OCI-LY1 (cell line): ENCODE measurements at regions not wholly inside any gene's neighbourhood (a gene's known extent, or its start where the extent isn't known, plus 50 kb on each side); places are given as distances from the start of the nearest gene placed in this dataset.
"Not testable (repeated sequence)": the region's sequence is repeated elsewhere in the genome, so short reads cannot be mapped to it uniquely, and the experiment has no call there.

Source experiments
- H2AFZ ChIP-seq: fragments of 200-600 bp; sonication (generic), shearing (Covaris generic); 2 replicates; pipeline ENCODE4 v1.6.0; 2014; ENCODE audit warnings: antibody characterized with exemption, mild to moderate bottlenecking, low read length
- H3F3A ChIP-seq: fragments of 200-600 bp; sonication (generic), shearing (Covaris generic); 2 replicates; pipeline ENCODE4 v1.6.0; 2014; ENCODE audit warnings: mild to moderate bottlenecking, antibody characterized with exemption, low read length, moderate library complexity; ENCODE audit not compliant: insufficient read depth
- H3K27ac ChIP-seq: fragments of 200-600 bp; sonication (generic); 2 replicates; pipeline ENCODE4 v1.5.1; 2014; ENCODE audit warnings: low read length, mixed run types, mild to moderate bottlenecking, low read depth; ENCODE audit not compliant: poor library complexity, severe bottlenecking
- H3K27me3 ChIP-seq: fragments of 200-600 bp; sonication (generic); 2 replicates; pipeline ENCODE4 v1.6.0; 2014; ENCODE audit warnings: antibody characterized with exemption, mild to moderate bottlenecking, low read length, moderate library complexity; ENCODE audit not compliant: insufficient read depth
- H3K36me3 ChIP-seq: fragments of 200-600 bp; sonication (generic); 2 replicates; pipeline ENCODE4 v1.6.1; 2014; ENCODE audit warnings: mild to moderate bottlenecking, antibody characterized with exemption, low read length, moderate library complexity, mixed read lengths; ENCODE audit not compliant: insufficient read depth
- H3K4me1 ChIP-seq: fragments of 200-600 bp; sonication (generic); 2 replicates; pipeline ENCODE4 v1.5.1; 2014; ENCODE audit warnings: mild to moderate bottlenecking, low read length, moderate library complexity; ENCODE audit not compliant: insufficient read depth, severe bottlenecking
- H3K4me2 ChIP-seq: fragments of 200-600 bp; sonication (generic), shearing (Covaris generic); 2 replicates; pipeline ENCODE4 v1.6.1; 2014; ENCODE audit warnings: low read length
- H3K4me3 ChIP-seq: fragments of 200-600 bp; sonication (generic); 2 replicates; pipeline ENCODE4 v1.5.1; 2014; ENCODE audit warnings: low read length, low read depth, mild to moderate bottlenecking, mixed read lengths; ENCODE audit not compliant: poor library complexity, severe bottlenecking
- H3K79me2 ChIP-seq: fragments of 200-600 bp; shearing (Covaris generic); 2 replicates; pipeline ENCODE4 v1.6.1; 2016; ENCODE audit warnings: mixed run types, low read length, mixed read lengths; ENCODE audit not compliant: insufficient read depth
- H3K9ac ChIP-seq: fragments of 200-600 bp; sonication (generic), shearing (Covaris generic); 2 replicates; pipeline ENCODE4 v1.6.1; 2014; ENCODE audit warnings: mild to moderate bottlenecking, low read length, mixed read lengths
- H3K9me2 ChIP-seq: fragments of 200-600 bp; sonication (generic), shearing (Covaris generic); 2 replicates; pipeline ENCODE4 v1.6.1; 2014; ENCODE audit warnings: low read depth, mild to moderate bottlenecking, low read length, mixed read lengths
- H3K9me3 ChIP-seq: fragments of 200-600 bp; shearing (Covaris generic); 2 replicates; pipeline ENCODE4 v1.6.1; 2014; ENCODE audit warnings: low read length, mixed read lengths
- H4K20me1 ChIP-seq: fragments of 200-600 bp; sonication (generic), shearing (Covaris generic); 2 replicates; pipeline ENCODE4 v1.6.0; 2016; ENCODE audit warnings: mild to moderate bottlenecking, low read length; ENCODE audit not compliant: insufficient read depth
- EZH2 ChIP-seq: fragments of 200-600 bp; sonication (generic), shearing (Covaris generic); IDR thresholded peaks from 2 replicates; pipeline ENCODE4 v1.8.0; 2017; ENCODE audit warnings: borderline replicate concordance, mixed run types, mild to moderate bottlenecking, antibody characterized with exemption, low read length, moderate library complexity, mixed read lengths
- TF ChIP-seq, protein P1 (sequence below): fragments of 200-600 bp; sonication (generic), shearing (Covaris generic); IDR thresholded peaks from 2 replicates; pipeline ENCODE4 v1.5.1; 2017; ENCODE audit warnings: mild to moderate bottlenecking, antibody characterized with exemption, low read length, moderate library complexity, mixed read lengths

- H3K4me1 ChIP-seq = no peaks in the 10 kb centered on the region
- no peaks in the 10 kb centered on the region for H3K9me2 ChIP-seq
- H3K79me2 ChIP-seq = no peaks in the 10 kb centered on the region
- H3K27me3 ChIP-seq = no peaks in the 10 kb centered on the region
- no peaks in the 10 kb centered on the region for H3K36me3 ChIP-seq
- no peak overlapping the region for H2AFZ ChIP-seq
- no peaks in the 10 kb centered on the region for H3K9me3 ChIP-seq
- no peak overlapping the region for H3K9ac ChIP-seq
- H3K4me2 ChIP-seq = no peak overlapping the region
- H4K20me1 ChIP-seq = no peaks in the 10 kb centered on the region
- H3K4me3 ChIP-seq = no peak overlapping the region
- no peaks in the 10 kb centered on the region for H3F3A ChIP-seq
- no peak for TF ChIP-seq EZH2
- TF ChIP-seq, protein P1, sequence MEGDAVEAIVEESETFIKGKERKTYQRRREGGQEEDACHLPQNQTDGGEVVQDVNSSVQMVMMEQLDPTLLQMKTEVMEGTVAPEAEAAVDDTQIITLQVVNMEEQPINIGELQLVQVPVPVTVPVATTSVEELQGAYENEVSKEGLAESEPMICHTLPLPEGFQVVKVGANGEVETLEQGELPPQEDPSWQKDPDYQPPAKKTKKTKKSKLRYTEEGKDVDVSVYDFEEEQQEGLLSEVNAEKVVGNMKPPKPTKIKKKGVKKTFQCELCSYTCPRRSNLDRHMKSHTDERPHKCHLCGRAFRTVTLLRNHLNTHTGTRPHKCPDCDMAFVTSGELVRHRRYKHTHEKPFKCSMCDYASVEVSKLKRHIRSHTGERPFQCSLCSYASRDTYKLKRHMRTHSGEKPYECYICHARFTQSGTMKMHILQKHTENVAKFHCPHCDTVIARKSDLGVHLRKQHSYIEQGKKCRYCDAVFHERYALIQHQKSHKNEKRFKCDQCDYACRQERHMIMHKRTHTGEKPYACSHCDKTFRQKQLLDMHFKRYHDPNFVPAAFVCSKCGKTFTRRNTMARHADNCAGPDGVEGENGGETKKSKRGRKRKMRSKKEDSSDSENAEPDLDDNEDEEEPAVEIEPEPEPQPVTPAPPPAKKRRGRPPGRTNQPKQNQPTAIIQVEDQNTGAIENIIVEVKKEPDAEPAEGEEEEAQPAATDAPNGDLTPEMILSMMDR = no peak
- H3K27ac ChIP-seq = no peak overlapping the region
Measured at GRCh38 chr3:5358911-5359310, 171.4 kb downstream of the EDEM1 start.

DNA sequence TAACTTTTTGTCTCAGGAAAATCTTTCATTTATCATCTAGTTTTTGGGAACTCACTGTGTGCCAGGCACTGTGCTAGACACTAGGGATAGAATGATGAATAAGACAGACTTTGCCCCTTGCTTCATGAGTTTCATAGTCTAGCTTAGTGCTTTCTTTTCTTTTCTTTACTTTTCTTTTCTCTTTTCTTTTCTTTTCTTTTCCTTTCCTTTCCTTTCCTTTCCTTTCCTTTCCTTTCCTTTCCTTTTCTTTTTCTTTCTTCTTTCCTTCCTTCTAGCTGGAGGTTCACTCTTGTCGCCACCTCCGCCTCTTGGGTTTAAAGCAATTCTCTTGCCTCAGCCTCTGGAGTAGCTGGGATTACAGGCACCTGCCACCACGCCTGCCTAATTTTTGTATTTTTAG lies 172.9 kb downstream of the EDEM1 start:
- no peaks in the 10 kb centered on the region for H3K4me1 ChIP-seq
- TF ChIP-seq, protein P1 = no peak
- TF ChIP-seq EZH2 = no peak
- H3K9me3 ChIP-seq = no peaks in the 10 kb centered on the region
- no peaks in the 10 kb centered on the region for H4K20me1 ChIP-seq
- no peak overlapping the region for H2AFZ ChIP-seq
- H3K79me2 ChIP-seq = no peaks in the 10 kb centered on the region
- H3K27me3 ChIP-seq = no peaks in the 10 kb centered on the region
- no peaks in the 10 kb centered on the region for H3F3A ChIP-seq
- H3K36me3 ChIP-seq = no peaks in the 10 kb centered on the region
- no peaks in the 10 kb centered on the region for H3K9me2 ChIP-seq
- H3K4me3 ChIP-seq = no peak overlapping the region
- H3K9ac ChIP-seq = no peak overlapping the region
- no peak overlapping the region for H3K27ac ChIP-seq
- H3K4me2 ChIP-seq = no peak overlapping the region

DNA sequence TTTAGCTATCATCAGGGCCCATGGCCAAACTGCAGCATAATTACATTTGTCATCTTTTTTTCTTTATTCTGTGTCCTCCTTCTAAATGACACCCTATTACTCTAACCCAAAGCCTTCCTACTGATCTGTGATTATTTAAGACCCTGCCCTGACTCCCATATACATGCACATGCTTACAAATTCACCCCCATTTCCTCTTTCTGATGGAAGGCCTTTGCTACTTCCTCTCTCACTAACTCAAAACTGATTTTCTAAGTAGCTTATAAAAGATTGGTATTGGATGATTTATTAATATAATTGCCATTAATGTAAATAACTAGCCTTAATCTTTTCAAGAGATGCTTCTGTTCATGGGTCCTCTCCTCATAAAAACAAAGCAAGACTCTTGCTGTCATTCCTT lies 179.2 kb downstream of the EDEM1 start:
- no peak for TF ChIP-seq EZH2
- TF ChIP-seq, protein P1 = no peak
- H4K20me1 ChIP-seq = no peaks in the 10 kb centered on the region
- no peaks in the 10 kb centered on the region for H3K36me3 ChIP-seq
- no peak overlapping the region for H3K9ac ChIP-seq
- H3K4me1 ChIP-seq = no peaks in the 10 kb centered on the region
- no peaks in the 10 kb centered on the region for H3K79me2 ChIP-seq
- no peaks in the 10 kb centered on the region for H3K9me2 ChIP-seq
- no peak overlapping the region for H3K4me3 ChIP-seq
- no peak overlapping the region for H3K4me2 ChIP-seq
- no peaks in the 10 kb centered on the region for H3K9me3 ChIP-seq
- no peak overlapping the region for H3K27ac ChIP-seq
- H3F3A ChIP-seq = no peaks in the 10 kb centered on the region
- H3K27me3 ChIP-seq = no peaks in the 10 kb centered on the region
- no peak overlapping the region for H2AFZ ChIP-seq

GRCh38 chr3:5371555-5371954 lies 184.0 kb downstream of the EDEM1 start:
- not testable (repeated sequence) for H3K36me3 ChIP-seq, H3K4me3 ChIP-seq, H2AFZ ChIP-seq, H3K27ac ChIP-seq, H3K79me2 ChIP-seq, H3K4me1 ChIP-seq, H3K27me3 ChIP-seq, H4K20me1 ChIP-seq, H3K9me2 ChIP-seq, H3K9me3 ChIP-seq, H3F3A ChIP-seq, H3K4me2 ChIP-seq, H3K9ac ChIP-seq
